ENCODE measurements at regions not wholly inside any gene's neighbourhood (a gene's known extent, or its start where the extent isn't known, plus 50 kb on each side); places are given as distances from the start of the nearest gene placed in this dataset.

- no peak for TF ChIP-seq CTCF (IDR thresholded peaks at IDR 0.05)
- no peak for TF ChIP-seq POLR2A (IDR thresholded peaks at IDR 0.05)
Observed at GRCh38 chr1:14205066-14205465, 393.4 kb upstream of the KAZN start.
